DOHH2 (cell line): ENCODE measurements at regions not wholly inside any gene's neighbourhood (a gene's known extent, or its start where the extent isn't known, plus 50 kb on each side); places are given as distances from the start of the nearest gene placed in this dataset.
A peak's percentile ranks its signal among the peaks of the same experiment; 100 is the strongest.

Source experiments
- H3F3A ChIP-seq: fragments of 200-600 bp; sonication (generic), shearing (Covaris generic); 2 replicates; pipeline ENCODE4 v1.6.0; 2016; ENCODE audit warnings: antibody characterized with exemption, mild to moderate bottlenecking; ENCODE audit not compliant: control insufficient read depth, insufficient read depth
- H3K27ac ChIP-seq: fragments of 200-600 bp; sonication (generic); 2 replicates; pipeline ENCODE4 v1.5.1; 2014; ENCODE audit warnings: low read depth, mild to moderate bottlenecking, low read length, moderate library complexity
- H3K27me3 ChIP-seq: fragments of 200-600 bp; sonication (generic); 2 replicates; pipeline ENCODE4 v1.6.1; 2014; ENCODE audit warnings: mild to moderate bottlenecking, low read length, mixed read lengths; ENCODE audit not compliant: control insufficient read depth
- H3K36me3 ChIP-seq: fragments of 200-600 bp; sonication (generic); 2 replicates; pipeline ENCODE4 v1.6.1; 2014; ENCODE audit warnings: mild to moderate bottlenecking, low read length, moderate library complexity, mixed read lengths; ENCODE audit not compliant: control insufficient read depth
- H3K4me1 ChIP-seq: fragments of 200-600 bp; sonication (generic); 2 replicates; pipeline ENCODE4 v1.6.1; 2014; ENCODE audit warnings: mild to moderate bottlenecking, low read length, mixed read lengths; ENCODE audit not compliant: control insufficient read depth
- H3K4me2 ChIP-seq: fragments of 200-600 bp; sonication (generic); 2 replicates; pipeline ENCODE4 v1.6.0; 2014; ENCODE audit warnings: mild to moderate bottlenecking, low read length, moderate library complexity
- H3K4me3 ChIP-seq: fragments of 200-600 bp; sonication (generic); 2 replicates; pipeline ENCODE4 v1.5.1; 2014; ENCODE audit warnings: mild to moderate bottlenecking, low read length, mixed read lengths
- H3K79me2 ChIP-seq: fragments of 200-600 bp; sonication (generic); 2 replicates; pipeline ENCODE4 v1.6.1; 2014; ENCODE audit warnings: mild to moderate bottlenecking, low read length, mixed read lengths; ENCODE audit not compliant: control insufficient read depth
- H3K9me2 ChIP-seq: fragments of 200-600 bp; sonication (generic); replicated peaks from 2 replicates; pipeline ENCODE4 v1.6.1; 2014; ENCODE audit warnings: mild to moderate bottlenecking, low read length, mixed read lengths; ENCODE audit not compliant: control insufficient read depth
- H3K9me3 ChIP-seq: fragments of 200-600 bp; sonication (generic); 2 replicates; pipeline ENCODE4 v1.6.1; 2014; ENCODE audit warnings: antibody characterized with exemption, low read length, mixed read lengths; ENCODE audit not compliant: control insufficient read depth, insufficient read depth
- H4K20me1 ChIP-seq: fragments of 200-600 bp; sonication (generic); 2 replicates; pipeline ENCODE4 v1.6.0; 2014; ENCODE audit warnings: low read depth, mild to moderate bottlenecking, antibody characterized with exemption, low read length, moderate library complexity; ENCODE audit not compliant: control insufficient read depth, insufficient read depth
- CTCF ChIP-seq: fragments of 200-600 bp; sonication (generic); IDR thresholded peaks from one replicate; pipeline ENCODE4 v1.5.1; 2014; ENCODE audit warnings: antibody characterized with exemption, mild to moderate bottlenecking, low read depth, low read length; ENCODE audit not compliant: poor library complexity, severe bottlenecking
- EZH2phosphoT487 ChIP-seq: fragments of 200-600 bp; sonication (generic); IDR thresholded peaks from 2 replicates; pipeline ENCODE4 v1.6.1; 2017; ENCODE audit warnings: borderline replicate concordance, mild to moderate bottlenecking, antibody characterized with exemption, low read length, moderate library complexity, mixed read lengths

- Histone ChIP-seq H3K27me3 (no peaks in the 10 kb centered on the region), H3K79me2 (no peaks in the 10 kb centered on the region), H3K4me3 (no peak overlapping the region), H3K9me3 (no peaks in the 10 kb centered on the region), H3F3A (no peaks in the 10 kb centered on the region), H3K36me3 (no peaks in the 10 kb centered on the region), H3K4me2 (no peak overlapping the region), H3K9me2 (no peaks in the 10 kb centered on the region), H4K20me1 (no peaks in the 10 kb centered on the region), H3K4me1 (peaks cover 15% of the 10 kb centered on the region), H3K27ac (no peak overlapping the region)
- TF ChIP-seq EZH2phosphoT487 (no peak), CTCF (no peak)
Measured at GRCh38 chr1:87436534-87436933, 107.9 kb downstream of the LMO4 start.

- H4K20me1 ChIP-seq: no peaks in the 10 kb centered on the region
- TF ChIP-seq EZH2phosphoT487 (no peak), CTCF (no peak)
- H3K36me3 ChIP-seq: no peaks in the 10 kb centered on the region
- H3K4me3 ChIP-seq: peak overlapping the region; percentile 48
- peak overlapping the region; percentile 46 for H3K4me2 ChIP-seq
- peaks cover 15% of the 10 kb centered on the region for H3K4me1 ChIP-seq
- H3K79me2 ChIP-seq: no peaks in the 10 kb centered on the region
- H3F3A ChIP-seq: no peaks in the 10 kb centered on the region
- H3K27ac ChIP-seq: no peak overlapping the region
- no peaks in the 10 kb centered on the region for H3K9me2 ChIP-seq
- H3K9me3 ChIP-seq: peaks cover 2% of the 10 kb centered on the region; the same call in 1 of the 2 replicates
- no peaks in the 10 kb centered on the region for H3K27me3 ChIP-seq
Measured at GRCh38 chr1:87437663-87438295, 109.1 kb downstream of the LMO4 start.

- H3K4me2 ChIP-seq: no peak overlapping the region
- TF ChIP-seq EZH2phosphoT487 (no peak), CTCF (no peak)
Measured at GRCh38 chr1:87439821-87440220, 111.1 kb downstream of the LMO4 start.

More at GRCh38 chr1:87439821-87440220, 111.1 kb downstream of the LMO4 start:
- peaks cover 15% of the 10 kb centered on the region for H3K4me1 ChIP-seq
- H3K27me3 ChIP-seq: no peaks in the 10 kb centered on the region
- no peaks in the 10 kb centered on the region for H3K36me3 ChIP-seq
- no peaks in the 10 kb centered on the region for H3F3A ChIP-seq
- H4K20me1 ChIP-seq: no peaks in the 10 kb centered on the region
- peaks cover 20% of the 10 kb centered on the region; the same call in 1 of the 2 replicates for H3K9me3 ChIP-seq
- no peak overlapping the region for H3K4me3 ChIP-seq
- no peak overlapping the region for H3K27ac ChIP-seq
- H3K79me2 ChIP-seq: no peaks in the 10 kb centered on the region
- H3K9me2 ChIP-seq: no peaks in the 10 kb centered on the region
